ENCODE measurements at regions not wholly inside any gene's neighbourhood (a gene's known extent, or its start where the extent isn't known, plus 50 kb on each side); places are given as distances from the start of the nearest gene placed in this dataset.
"Not testable (repeated sequence)": the region's sequence is repeated elsewhere in the genome, so short reads cannot be mapped to it uniquely, and the experiment has no call there.

DNA sequence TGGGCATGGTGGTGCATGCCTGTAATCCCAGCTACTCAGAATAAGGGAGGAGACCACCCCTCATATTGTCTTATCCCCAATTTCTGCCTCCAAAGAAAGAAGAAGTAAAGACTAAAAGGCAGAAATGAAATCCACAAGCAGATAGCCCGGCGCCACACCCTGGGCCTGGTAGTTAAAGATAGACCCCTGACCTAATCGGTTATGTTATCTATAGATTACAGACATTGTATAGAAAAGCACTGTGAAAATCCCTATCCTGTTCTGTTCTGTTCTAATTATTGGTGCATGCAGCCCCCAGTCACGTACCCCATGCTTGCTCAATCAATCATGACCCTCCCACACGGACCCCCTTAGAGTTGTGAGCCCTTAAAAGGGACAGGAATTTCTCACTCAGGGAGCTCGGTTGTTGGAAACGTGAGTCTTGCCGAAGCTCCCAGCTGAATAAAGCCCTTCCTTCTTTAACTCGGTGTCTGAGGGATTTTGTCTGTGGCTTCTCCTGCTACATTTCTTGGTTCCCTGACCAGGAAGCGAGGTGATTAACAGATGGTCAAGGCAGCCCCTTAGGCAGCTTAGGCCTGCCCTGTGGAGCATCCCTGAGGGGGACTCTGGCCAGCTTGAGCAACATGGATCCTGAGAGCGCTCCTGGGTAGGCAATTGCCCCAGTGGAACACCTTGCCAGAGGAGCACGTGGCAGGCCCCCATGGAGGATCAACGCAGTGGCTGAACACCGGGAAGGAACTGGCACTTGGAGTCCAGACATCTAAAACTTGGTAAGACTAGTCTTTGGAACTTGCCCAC, 188.7 kb upstream of the NDUFV2 start:
- not testable (repeated sequence) for DNase-seq (ENCODE audit: low read depth, low spot score)

DNA sequence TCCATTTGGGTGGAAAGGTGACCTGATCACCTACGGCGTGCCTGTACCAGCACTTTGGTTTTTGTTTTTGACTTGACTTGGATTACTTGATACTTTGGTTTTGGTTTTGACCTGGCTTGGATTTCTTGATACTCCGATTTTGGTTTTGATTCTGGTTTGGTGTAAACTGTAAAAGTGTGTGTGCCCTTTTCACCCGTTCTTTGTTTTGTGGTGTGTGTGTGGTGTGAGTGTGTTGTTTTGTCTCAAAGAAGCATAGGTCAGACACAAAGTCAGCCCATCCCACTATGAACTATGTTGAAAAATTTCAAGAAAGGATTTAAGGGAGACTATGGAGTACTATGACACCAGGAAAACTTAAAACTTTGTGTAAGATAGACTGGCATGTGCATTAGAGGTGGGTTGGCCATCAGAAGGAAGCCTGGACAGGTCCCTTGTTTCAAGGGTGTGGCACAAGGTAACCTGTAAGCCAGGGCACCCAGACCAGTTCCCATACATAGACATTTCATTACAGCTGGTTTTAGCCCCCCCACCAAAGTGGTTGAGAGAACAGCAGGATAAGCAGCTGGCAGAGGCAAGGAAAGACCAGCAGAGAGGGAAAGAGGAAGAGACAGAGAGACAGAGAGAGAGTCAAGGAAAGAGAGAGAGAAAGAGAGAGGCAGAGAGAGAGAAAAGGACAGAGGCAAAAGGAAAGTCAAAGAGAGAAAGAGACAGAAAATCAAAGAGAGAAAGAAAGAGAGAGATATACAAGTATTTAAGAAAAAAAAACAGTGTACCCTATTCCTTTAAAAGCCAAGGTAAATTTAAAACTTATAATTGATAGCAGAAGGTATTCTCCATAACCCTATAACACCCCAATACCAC, 187.9 kb upstream of the NDUFV2 start:
- DNase-seq (ENCODE audit: low read depth, low spot score): not testable (repeated sequence)

DNA sequence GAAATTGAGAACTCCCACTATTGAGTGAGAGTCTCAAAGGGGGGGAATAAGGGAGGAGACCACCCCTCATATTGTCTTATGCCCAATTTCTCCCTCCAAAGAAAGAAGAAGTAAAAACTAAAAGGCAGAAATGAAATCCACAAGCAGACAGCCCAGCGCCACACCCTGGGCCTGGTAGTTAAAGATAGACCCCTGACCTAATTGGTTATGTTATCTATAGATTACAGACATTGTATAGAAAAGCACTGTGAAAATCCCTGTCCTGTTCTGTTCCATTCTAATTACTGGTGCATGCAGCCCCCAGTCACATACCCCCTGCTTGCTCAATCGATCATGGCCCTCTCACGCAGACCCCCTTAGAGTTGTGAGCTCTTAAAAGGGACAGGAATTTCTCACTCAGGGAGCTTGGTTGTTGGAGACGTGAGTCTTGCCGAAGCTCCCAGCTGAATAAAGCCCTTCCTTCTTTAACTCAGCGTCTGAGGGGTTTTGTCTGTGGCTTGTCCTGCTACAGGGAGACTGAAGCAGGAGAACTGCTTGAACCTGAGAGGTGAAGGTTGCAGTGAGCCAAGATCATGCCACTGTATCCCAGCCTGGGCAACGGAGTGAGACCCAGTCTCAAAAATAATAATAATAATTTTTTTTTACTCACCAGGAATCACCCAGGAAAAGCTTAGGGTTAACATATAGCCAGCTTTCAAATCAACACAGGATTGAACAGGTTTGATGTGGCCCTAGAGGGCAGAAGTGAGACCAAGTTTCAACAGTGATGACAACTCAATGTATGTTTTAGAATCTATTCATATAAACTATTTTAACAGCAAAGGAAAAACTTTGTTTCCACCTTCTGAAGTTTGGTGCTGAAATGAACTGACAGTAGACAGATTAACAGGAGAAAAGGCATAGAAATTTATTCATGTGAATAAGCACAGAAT, 181.4 kb upstream of the NDUFV2 start:
- not testable (repeated sequence) for DNase-seq (ENCODE audit: low read depth, low spot score)

DNA sequence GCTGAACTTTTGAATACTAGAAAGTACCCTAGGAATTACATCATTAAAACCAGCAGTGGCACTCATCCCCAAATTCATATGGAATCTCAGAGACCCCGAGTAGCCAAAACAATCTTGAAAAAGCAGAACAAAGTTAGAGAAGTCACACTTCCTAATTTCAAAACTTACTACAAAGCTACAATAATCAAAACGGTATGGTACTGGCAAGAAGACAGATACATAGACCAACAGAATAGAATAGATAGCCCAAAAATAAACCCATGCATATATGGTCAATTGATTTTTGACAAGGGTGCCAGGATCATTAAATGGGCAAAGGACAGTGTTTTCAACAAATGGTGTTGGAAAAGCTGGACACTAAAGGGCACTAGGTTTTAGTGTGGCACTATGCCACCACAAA, 176.0 kb upstream of the NDUFV2 start:
- no peak for DNase-seq (ENCODE audit: low read depth, low spot score)

DNA sequence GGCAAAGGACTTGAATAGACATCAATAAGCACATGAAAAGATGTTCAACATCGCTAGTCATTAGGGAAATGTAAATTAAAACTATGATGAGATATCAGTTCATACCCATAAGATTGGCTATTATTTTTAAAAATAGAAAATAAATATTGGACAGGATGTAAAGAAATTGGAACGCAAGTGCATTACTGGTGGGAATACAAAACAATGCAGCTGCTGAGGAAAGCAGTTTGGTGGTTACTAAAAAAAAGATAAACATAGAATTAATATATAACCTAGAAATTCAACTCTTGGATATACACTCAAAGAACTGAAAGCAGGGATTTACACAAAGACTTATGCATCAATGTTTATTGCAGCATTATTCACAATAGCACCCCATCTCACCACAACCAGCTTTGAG, 174.5 kb upstream of the NDUFV2 start:
- no peak for DNase-seq (ENCODE audit: low read depth, low spot score)

DNA sequence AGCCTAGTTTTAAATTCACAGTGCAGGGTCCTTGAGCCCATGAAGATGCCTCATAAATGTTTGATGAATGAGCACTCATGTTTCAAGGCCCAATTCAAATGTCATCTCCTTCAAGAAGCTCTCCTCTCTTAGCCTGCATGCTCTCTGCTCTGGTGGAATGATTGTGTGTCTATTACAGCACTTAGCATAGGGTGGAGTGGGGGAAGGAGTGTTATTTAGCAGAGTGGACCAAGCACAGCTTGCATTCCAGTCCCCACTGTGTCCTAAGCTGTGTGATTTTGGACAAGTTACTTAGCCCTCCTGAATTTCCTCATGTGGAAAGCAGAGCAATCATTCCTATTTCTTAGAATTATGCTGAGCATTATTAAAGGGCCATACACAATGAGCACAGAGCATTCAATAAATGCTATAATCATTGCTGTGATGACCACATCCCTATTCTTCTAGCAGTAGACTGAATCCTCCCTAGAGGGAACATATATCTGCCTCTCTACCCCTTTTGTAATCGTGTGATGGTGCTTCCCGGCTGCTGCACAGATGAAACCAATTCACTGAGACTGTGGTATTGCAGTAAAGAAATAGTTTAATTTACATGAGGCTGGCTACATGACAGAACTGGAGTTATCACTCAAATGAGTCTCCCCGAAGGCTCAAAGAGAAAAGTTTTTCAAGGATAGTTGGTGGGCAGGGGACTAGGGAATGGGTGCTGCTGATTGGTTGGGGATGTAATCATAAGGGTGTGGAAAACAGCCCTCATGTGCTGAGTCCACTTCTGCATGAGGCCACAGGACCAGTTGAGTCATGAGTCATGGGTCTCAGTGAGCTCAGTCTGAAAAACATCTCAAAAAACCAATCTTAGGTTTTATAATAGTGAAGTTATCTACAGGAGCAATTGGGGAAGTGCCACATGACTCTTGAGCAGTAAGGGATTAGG, 173.4 kb upstream of the NDUFV2 start:
- DNase-seq (ENCODE audit: low read depth, low spot score): no peak

DNA sequence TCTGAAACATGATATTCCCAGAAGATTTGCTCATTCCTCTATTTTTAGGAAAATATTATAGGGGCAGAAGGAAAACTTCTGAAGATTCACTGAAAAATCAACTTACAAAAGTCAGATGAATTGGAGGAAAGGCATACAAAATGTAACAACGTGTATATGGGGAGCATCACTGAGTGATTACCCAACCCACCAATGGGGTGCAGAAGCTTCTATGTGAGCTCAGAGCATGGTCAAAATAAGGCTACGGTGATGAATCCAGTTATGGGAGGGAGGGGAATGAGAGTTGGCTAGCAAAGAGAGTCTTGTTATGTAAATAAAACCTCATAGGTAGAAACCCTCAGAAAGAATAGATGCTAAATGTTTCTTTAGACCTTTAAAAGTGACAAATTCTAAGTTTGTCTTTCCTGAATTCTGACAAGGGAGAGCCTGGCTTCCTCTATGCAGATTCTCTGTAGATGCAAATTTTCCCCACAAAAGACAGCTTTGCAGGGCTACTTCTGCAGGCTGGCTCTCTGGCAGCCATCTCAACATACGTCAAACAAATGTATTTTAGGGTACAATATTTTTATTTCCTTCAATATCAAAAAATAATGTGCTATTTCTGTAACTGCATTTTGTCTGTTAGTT, 171.4 kb upstream of the NDUFV2 start:
- DNase-seq (ENCODE audit: low read depth, low spot score): no peak

DNA sequence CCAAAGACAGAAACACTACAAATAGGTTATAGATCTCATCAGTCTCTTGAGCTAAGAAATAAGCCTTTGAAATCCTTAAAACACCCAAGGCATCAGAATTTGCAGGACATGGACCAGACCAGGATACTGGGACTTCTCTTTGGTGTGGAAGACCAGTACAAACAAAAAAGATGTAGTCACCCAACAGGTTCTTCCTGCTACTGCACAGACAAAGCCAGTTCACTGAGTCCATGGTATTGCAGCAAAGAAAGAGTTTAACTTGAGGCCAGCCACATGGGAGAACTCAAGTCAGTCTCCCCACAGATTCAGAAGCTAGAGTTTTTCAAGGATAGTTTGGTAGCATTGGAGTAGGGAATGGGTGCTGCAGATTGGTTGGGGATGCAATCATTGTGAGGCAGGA, 169.6 kb upstream of the NDUFV2 start:
- no peak for DNase-seq (ENCODE audit: low read depth, low spot score)

DNA sequence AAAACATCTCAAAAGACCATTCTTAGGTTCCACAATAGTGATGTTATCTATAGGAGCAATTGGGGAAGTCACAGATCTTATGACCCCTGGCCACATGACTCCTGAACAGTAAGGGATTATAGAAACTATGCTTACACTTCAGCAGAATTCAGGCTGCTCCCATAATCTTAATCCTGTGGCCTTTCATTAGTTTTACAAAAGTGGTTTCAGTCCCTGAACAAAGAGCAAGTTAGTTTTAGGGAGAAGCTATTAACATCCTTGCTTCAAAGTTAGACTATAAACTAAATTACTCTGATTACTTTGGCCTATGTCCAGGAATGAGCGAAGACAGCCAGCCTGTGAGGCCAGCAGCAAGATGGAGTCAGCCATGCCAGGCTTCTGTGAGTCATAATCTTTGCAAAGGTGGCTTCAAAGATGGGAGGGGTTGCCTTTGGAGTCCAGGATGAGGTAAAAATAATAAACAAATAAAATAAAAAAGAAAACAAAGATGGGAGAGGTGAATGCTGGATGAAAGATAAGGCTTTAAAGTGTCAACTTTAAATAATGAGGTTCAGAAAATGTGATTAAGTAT, 168.7 kb upstream of the NDUFV2 start:
- no peak for DNase-seq (ENCODE audit: low read depth, low spot score)

DNA sequence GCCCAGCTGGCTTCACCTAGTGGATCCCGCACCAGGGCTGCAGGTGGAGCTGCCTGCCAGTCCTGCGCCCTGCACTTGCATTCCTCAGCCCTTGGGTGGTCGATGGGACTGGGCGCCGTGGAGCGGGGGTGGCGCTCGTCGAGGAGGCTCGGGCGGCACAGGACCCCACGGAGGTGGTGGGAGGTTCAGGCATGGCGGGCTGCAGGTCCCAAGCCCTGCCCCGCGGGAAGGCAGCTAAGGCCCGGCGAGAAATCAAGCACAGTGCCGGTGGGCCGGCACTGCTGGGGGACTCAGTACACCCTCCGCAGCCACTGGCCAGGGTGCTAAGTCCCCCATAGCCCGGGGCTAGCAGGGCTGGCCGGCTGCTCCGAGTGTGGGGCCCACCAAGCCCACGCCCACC, 167.2 kb upstream of the NDUFV2 start:
- DNase-seq (ENCODE audit: low read depth, low spot score): not testable (repeated sequence)

DNA sequence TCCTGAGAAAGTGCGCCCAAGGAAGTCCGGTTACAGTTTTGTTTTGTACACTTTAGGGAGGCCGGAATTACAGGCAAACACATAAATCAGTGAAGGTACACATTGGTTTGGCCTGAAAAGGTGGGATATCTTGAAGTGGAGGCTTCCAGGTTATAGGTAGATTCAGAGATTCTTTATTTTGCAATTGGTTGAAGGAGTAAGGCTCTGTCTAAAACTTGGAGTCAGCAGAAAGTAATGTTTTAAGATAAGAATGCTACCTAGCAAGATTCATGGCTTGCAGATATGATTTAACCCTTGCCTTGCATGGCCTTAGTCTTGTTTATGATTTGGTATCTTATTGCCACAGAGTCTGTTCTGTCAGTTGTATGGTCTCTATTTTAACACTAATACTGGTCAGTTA, 165.9 kb upstream of the NDUFV2 start:
- no peak for DNase-seq (ENCODE audit: low read depth, low spot score)

DNA sequence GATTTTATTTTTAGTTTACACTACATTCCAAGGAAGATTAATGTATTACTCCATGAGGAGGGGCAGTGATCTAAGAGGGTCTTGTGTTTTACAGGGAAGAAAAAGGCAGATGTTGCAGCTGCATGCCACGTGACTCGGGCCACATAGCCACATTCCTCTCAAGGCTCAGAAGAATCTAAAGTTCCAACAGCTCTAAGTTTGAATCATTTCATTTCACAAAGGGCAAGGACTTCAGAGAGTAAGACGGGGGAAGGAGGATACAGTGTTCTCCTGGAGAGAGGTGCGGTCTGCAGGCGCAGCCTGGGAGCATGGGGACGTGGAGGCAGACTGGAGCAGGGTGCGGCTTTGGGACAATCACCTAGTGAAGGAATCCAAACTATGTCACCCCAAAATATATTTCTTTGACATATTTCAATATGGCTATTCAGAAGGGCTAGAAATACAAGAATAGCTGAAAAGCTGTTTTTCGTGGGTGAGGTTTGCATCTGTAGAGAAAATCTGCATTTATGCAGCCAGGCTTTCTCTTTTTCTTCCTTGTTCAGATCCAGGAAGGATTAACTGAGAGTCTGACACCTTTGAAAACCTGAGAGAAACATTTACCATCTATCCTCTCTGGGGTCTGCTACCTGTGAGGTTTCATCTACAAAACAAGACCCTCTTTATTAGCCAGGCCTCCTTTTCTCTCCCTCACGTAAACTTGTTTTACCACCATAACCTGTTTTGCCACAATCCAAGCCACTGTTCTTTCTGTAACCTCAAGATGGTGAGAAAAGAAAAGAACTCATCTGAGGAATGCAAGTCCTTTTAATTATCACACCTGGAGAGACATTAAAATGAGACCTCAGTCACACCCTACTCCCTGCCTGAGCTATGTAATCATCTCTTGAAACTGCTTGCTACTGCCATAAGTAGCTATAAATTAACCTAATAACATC, 165.1 kb upstream of the NDUFV2 start:
- DNase-seq (ENCODE audit: low read depth, low spot score): no peak

DNA sequence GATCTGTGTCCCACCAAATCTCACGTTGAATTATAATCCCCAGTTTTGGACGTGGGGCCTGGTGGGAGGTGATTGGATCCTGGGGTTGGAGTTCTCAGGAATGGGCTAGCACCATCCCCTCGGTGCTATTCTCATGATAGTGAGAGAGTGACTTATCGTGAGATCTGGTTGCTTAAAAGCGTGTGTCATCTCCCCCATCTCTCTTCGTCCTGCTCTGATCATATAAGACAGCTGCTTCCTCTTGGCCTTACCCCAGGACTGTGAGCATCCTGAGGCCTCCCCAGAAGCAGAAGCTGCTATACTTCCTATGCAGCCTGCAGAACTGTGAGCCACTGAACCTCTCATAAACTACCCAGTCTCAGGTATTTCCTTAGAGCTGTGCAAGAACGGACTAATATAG, 163.7 kb upstream of the NDUFV2 start:
- DNase-seq (ENCODE audit: low read depth, low spot score): no peak

DNA sequence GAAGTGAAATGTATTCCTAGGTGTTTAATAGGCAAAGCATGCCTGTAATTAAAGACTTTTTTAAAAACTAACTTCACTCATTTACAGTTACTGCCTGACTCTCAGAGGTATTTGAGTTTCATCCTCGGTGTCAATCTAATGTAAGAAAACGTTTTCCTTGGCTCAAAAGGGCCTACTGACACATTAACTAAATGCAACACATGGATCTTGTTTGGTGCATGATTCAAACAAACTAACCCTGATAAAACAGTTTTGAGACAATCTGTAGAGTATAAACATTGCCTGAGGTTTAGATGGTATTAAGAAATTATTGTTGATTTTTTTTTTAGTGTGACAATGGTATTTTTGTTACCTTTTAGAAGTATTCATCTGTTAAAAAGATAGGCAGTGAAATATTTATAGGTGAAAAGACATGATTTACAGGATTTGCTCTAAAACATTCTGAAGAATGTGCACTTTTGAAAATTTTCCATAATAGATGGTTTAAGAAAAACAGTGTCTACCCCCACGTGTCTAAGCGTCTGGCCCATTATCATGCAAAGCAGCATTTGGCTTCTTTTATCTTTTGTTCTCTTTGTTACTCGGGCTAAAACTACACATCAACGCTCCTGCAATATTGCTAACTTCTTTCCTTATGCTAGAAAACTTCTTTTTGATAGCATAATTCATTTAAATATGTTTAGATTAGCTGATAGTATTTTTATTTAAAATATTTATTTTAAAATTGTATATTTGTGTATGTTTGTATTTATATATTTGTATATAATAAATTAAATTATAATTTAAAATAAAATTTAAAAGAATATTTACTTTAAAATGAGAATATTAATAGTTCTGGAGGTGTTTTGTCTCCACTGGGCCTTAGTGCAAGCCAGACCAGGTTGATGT, 160.2 kb upstream of the NDUFV2 start:
- DNase-seq (ENCODE audit: low read depth, low spot score): no peak

DNA sequence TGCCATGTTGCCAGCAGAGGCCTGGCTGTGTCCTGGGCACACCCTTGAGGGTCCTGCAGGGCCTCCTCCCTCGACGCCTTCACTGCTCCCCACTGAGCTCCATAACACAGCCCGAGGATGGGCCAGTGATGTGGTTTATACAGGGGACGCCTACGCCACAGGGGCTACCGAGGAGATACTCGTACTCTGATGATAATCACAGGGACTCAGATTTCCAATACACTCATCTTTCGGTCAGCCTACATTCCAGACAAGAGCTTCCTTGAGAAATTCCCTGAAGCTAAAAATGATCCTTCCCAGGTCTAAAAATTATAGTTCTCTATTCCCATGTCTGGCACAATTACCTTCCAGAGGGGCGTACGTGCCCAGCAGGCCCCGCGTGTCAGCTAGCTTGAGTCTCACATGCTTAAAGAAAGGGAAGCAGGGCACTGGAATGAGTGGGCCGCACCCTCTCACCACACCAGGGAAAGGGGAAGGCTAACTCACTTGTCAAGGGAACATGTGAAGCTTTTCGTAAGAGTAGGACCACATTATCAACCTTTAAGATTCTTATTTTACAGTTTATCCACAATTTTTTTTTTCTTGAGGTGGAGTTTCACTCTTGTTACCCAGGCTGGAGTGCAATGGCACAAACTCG, 159.5 kb upstream of the NDUFV2 start:
- DNase-seq (ENCODE audit: low read depth, low spot score): no peak

DNA sequence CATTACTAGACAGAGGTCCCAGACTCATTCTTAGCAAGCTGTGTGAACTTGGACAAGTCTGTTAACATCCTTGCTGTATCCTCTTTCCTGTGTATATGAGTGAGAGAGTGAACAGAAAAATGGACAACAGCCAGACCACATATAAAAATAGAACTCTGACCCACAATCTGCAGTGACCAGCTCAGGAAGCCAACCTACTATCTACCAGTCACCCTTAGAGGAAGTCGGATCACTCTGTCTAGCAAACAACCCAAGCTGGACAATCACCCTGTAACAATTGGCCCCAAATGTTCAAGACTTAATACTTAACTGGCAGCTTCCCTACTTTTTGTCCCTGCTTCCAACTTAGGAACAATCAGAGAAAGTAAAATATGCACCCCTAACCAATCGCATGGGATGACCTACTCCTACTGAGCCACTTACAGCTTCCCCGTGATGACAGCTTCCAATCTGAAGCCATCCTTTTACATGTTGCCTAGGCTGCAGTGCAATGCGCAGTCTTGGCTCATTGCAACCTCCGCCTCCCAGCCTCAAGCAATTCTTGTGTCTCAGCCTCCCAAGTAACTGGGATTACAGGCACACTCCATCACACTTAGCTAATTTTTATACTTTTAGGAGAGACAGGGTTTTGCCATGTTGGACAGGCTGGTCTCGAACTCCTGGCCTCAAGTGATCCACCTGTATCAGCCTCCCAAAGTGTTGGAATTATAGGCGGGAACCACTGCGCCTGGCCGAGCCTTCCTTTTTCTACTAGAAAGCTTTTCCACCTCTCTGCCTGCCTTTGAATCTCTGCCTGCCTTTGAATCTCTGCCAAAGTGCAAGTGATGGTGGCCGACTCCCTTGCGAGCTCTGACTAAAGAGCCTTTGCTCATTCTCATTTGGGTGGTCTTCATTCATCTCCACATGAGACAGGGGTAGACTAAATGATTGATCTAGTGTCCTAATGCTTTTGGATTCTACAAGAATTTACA, 158.3 kb upstream of the NDUFV2 start:
- DNase-seq (ENCODE audit: low read depth, low spot score): no peak
